ENCODE measurements at regions not wholly inside any gene's neighbourhood (a gene's known extent, or its start where the extent isn't known, plus 50 kb on each side); places are given as distances from the start of the nearest gene placed in this dataset.
"Not testable (repeated sequence)": the region's sequence is repeated elsewhere in the genome, so short reads cannot be mapped to it uniquely, and the experiment has no call there.

DNA sequence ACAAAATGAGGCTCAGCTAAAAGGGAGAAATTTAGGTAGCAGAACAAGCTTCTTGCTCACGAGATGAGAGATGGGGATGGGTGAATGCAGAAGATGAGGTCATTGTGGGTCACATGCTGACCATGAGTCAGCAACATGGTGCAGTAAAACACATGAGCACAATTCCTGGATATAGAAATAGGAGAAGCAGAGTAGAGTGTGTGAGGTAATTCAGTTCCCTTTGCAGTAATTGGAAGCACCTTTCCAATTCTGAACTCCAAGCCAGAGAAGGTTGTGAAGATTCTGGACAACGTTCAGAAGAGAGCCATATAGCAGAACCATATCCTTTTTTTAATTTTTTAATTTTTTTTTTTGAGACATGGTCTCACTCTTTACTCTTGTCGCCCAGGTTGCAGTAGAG lies 62.0 kb upstream of the LMNTD1 start:
- ATAC-seq (peak in 1 of 2 donors; percentile 83), DNase-seq (no peak)
- intact Hi-C loops (cut with DNase I): no loop called here

DNA sequence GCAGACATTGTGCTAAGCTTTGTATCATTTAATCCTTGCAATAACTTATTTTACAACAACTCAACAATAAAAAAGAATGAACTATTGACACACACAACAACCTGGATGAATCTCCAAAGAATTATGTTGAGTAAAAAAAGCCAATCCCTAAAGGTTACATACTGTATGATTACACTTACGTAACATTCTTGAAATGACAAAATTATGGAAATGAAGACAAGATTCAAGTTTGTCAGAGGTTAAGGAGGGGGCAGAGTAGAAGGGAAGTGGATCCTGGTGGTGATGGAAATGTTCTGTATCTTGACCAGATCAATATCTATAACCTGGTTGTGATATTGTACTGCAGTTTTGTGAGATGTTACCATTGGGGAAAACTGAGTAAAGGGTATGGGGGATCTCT lies 63.2 kb upstream of the LMNTD1 start:
- intact Hi-C loops (cut with DNase I): no loop called here
- no peak for ATAC-seq

DNA sequence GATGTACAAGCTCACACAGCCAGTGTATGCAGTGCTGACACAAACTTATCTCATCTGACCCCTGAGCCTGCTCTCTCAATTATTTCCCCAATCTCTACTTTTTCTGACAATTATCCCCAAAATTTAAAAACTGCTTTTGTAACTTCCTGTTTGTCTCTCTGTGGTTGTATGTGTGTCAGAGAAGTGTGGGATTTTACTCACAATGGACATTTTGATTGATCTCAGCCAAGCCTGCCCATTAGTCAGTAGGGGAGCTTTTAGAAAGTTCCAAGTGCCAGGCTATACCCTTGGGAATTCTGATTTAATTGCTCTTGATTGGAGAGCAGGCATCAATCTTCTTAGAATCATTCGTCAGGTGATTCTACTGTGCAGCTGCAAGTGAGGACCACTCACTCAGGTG lies 64.9 kb upstream of the LMNTD1 start:
- intact Hi-C loops (cut with DNase I): no loop called here
- no peak for DNase-seq
- no peak for ATAC-seq

More for the DNA sequence above, 63.2 kb upstream of the LMNTD1 start:
- DNase-seq: no peak

DNA sequence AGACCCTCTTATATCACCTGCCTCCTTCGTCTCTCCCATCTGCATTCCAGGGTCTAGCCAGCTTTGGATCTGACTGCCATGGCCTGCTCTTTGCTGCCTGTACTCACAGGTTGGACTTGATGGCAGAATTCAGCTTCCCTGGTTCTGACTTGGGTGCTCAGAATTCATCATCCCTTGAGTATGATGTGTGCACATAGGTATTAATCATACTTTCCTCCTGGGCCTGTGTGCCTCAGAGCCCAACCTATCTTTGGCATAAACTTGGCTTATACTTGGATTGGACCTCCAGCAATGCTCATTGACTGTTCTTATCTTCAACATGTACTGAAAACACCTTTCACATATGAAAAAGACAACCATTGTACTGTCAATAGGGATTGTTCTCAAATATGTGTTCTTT lies 70.7 kb upstream of the LMNTD1 start:
- ATAC-seq (no peak), DNase-seq (no peak)
- intact Hi-C loops (cut with DNase I): no loop called here

DNA sequence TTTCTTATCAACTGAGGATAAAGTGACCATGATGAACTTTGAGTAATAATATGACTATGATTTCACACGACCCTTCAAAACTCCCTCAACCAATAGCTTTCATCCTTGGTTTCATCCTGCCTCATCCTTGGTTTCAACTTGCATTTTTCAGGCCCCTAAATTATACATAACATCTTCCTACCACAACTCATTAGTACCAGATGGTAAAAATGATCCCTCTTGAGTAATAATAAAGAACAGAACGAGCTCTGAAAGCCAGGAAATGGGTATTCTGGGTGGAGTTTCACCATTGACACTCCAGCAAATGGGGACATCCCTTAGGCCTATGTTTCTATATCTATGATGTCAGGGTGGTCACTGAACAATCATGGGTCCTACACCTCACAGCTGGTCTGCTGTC lies 72.1 kb upstream of the LMNTD1 start:
- no peak for ATAC-seq
- intact Hi-C loops (cut with DNase I): no loop called here
- no peak for DNase-seq

DNA sequence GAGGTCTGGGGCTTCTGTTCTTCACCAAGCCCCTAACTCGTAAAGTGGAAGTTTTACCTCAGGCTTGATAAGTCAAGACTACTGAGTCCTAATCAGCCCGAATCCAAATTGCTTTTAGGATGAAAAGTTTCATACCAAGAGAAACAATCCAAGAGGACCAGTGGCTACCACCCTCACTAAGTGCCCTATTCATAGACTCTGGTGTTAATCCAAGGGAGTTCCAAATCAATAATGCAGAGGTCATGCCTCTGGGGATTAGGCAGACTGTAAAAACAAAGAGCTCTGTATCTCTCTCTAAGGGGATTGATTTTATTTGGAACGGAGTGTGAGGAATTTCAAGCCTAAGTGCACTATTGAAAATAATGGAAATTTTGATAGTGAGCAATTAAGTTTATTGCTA lies 76.3 kb upstream of the LMNTD1 start:
- DNase-seq (no peak), ATAC-seq (no peak)
- intact Hi-C loops (cut with DNase I): no loop called here

DNA sequence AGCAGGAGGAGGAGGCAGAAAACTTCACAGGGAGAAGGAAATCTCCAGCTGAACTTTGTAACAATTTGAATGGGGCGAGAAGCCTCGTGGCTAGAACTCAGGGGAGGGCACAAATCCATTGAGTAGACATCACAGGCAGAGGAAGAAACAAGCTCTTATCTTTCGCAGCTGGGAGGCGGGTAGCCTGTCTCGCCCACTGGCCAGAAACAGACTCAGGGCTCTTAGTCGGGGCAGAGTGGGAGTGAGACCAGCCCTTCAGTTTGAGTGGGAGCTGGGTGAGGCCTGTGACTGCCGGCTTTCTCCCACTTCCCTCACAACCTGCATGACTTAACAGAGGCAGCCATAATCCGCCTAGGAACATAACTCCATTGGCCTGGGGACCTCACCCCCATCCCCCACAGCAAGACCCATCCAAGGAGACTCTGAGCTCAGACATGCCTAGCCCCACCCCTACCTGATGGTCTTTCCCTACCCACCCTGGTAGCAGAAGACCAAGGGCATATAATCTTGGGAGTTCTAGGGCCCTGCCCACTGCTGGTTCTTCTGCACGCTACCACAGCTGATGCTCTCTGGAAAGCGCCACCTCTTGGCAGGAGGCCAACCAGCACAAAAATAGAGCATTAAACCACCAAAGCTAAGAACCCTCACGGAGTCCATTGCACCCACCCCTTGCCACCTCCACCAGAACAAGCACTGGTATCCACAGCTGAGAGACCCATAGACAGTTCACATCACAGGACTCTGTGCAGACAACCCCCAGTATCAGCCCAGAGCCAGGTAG lies 77.8 kb upstream of the LMNTD1 start:
- peak in 1 of 2 donors; percentile 43 for ATAC-seq
- DNase-seq; intact Hi-C loops (cut with DNase I): not testable (repeated sequence)

DNA sequence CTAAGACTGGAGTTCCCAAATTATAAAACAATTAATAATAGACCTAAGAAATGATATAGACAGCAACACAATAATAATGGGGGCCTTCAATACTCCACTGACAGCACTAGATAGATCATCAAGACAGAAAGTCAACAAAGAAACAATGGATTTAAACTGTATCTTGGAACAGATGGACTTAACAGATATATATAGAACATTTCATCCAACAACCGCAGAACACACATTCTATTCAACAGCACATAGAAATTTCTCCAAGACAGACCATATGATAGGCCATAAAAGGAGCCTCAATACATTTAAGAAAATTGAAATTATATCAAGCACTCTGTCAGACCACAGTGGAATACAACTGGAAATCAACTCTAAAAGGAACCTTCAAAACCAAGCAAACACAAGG lies 80.1 kb upstream of the LMNTD1 start:
- DNase-seq; intact Hi-C loops (cut with DNase I): not testable (repeated sequence)

DNA sequence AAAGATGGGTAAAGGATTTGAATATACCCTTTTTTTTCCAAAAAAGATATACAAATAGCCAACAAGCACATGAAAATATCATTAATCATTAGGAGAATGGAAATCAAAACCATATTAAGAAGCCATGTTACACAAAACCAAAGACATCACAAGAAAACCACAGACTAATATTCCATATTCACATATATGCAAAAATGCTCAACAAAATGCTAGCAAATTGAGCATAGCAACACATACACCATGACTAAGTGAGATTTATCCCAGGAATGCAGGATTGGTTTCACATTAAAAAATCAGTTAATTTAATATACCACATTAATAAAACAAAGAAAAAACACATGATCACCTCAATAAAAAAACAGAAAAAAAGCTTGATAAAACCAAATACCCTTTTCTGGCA lies 84.7 kb upstream of the LMNTD1 start:
- intact Hi-C loops (cut with DNase I): no loop called here
- no peak for ATAC-seq
- DNase-seq: no peak

More for the DNA sequence above, 80.1 kb upstream of the LMNTD1 start:
- not testable (repeated sequence) for ATAC-seq

DNA sequence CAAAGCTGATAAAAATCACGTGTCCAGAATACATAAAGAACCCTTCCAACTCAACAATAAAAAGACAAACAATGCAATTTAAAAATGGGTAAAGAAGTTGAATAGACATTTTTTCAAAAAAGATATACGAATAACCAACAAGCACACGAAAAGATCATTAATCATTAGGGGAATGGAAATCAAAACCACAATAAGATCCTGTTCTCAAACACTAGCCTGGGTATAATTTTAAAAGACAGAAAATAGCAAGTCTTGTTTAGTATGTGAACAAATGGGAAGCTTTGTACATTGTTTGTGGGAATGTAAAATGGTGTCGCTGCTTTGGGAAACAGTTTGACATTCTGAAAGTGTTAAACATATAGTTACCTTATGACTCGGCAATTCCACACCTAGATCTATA lies 86.3 kb upstream of the LMNTD1 start:
- DNase-seq (no peak), ATAC-seq (no peak)
- intact Hi-C loops (cut with DNase I): no loop called here

DNA sequence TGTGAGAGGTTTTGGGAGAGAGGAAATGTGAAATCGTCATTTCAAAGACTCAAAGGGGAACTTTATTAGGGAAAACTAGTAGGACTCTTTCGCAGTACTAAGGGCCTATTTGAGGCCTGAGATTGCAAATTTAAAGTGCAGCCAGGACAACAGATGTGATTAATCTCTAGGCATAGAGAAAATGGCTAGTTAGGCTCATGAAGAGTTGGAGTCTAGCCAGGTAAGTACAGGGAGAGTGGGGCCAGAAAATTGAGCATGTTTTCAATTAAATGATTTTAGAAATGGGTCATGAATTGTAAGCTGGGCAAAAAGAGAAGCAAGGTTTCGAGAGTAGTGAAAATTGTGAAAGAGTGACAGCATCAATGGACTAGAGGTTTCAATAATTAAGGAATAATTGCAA lies 91.9 kb upstream of the LMNTD1 start:
- no peak for DNase-seq
- intact Hi-C loops (cut with DNase I): no loop called here
- peak in 1 of 2 donors; percentile 13 for ATAC-seq

DNA sequence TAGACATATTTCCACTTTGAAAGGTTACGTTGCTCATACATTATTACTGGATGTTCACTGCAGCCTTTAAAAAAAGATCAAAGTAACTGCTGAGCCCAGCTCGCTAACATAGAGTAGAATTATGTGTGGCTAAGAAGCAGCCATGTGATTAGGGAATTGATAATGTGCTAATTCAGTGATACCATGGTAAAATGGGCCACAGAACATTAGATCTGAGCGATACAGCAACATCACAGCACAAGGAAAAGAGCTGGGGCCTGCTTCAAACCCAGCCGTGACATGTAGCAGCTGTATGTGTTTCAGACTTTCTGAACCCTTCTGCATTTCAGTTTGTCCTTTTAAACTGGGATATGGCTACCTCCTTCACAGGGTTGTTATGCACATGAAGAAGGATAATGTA lies 92.3 kb upstream of the LMNTD1 start:
- no peak for ATAC-seq
- intact Hi-C loops (cut with DNase I): no loop called here
- no peak for DNase-seq

DNA sequence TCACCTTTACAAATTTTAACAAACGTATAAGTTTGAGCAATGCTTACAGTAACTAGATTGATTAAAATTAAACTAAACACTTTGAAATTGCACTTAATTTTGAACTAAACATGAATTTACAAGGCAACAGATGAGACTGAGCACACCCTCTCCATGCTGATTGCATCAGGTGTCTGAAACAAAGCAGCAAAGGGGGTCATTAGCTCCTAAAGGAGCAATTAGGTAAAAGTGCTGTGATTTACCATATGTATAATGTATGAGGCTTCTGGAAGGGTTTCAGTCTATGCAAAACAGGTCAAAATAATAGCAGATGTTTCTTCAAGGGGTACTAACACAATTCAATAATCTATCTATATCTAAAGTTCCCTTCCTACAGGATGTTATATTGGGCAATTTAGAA lies 98.8 kb upstream of the LMNTD1 start:
- DNase-seq (no peak), ATAC-seq (no peak)
- intact Hi-C loops (cut with DNase I): no loop called here

DNA sequence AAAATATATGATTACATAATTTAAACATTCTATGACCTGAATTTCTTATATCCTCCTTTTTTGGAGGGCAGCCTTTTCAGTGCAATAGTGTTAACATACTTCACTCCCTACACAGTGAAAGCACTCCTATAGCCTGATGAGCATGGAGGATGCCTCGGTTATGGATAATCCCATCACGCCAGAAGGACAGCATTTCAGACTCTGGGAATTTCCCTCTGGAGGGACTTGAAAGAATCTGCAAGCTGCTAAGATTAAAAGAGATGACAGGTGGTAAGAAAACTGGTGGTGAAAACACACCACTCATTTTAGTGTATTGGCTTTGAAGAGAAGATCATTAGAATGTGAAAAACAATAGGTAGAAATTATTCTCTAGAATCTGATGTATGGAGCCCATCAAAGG lies 99.3 kb upstream of the LMNTD1 start:
- ATAC-seq (no peak), DNase-seq (no peak)
- intact Hi-C loops (cut with DNase I): no loop called here

DNA sequence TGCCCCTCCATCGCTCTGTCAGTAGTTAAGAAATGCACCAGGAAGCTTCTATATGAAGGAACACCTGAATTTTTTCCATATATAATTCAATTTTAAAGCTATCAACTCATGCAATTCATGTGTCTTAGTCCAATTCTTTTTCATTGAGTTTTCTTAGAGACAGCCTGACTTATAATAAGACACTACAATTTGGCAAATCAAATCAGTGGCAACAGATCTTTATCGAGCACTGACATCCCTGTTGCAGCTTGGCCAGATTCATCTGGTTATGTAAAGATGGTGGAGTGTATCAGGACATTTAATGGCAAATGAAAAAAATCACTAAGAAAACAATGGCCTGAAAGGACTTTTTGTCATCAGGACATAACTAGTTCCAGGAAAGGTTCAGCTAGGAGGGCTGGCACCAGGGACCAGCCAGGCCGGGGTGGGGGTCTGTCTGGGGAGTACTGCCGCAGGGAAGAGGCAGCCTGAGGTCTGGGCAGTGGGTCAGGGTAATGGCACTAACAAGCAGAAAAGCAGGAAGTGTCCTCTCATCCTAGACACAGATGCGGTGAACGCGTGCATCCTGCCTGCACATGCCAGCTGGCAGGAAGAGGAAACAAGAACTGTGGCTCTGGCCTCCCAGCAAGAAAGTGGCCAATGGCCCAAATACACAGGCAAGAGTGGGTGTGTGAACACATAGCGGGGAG lies 100.5 kb upstream of the LMNTD1 start:
- intact Hi-C loops (cut with DNase I): no loop called here

DNA sequence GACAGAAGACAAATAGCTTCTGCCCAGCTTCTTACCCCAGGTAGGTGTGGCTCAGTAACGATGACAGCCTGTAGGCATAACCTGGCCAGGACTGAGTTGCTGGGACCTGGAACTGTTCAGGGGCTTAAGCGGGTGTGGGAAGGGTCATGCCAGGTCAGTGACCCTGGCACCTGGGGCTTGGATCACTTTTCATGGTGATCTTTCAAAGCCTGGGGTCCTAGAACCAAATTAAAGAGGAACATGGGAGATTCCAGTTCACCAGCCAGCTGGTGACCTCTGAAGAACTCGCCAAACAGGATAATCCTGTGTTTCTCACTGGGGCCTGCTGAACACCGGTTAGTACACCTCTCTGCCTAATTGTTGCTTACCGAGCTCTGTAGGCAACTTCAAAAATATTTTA lies 102.6 kb upstream of the LMNTD1 start:
- no peak for ATAC-seq
- intact Hi-C loops (cut with DNase I): no loop called here
- no peak for DNase-seq

More for the DNA sequence above, 100.5 kb upstream of the LMNTD1 start:
- ATAC-seq (peak in 1 of 2 donors; percentile 18), DNase-seq (peak; percentile 20)

DNA sequence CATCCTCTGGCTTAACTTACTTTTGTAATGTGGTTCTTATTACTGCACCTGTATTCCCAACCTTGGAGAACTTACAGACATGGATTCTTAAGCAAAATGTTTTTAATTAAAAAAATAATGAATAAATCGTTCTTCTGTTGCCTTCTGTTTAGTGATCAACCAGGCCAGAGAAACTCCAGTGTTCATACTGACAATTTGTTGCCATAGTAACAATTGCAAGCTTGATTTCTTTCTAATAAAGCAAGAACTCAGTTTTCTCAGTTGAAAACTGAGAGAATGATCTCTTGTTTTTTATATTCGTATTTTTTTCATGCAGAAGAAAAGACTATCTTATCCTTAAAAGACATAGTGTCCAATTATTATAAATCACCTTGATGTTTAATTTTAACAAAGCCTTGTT lies 106.5 kb upstream of the LMNTD1 start:
- ATAC-seq: no peak
- intact Hi-C loops (cut with DNase I): no loop called here
- DNase-seq: no peak

DNA sequence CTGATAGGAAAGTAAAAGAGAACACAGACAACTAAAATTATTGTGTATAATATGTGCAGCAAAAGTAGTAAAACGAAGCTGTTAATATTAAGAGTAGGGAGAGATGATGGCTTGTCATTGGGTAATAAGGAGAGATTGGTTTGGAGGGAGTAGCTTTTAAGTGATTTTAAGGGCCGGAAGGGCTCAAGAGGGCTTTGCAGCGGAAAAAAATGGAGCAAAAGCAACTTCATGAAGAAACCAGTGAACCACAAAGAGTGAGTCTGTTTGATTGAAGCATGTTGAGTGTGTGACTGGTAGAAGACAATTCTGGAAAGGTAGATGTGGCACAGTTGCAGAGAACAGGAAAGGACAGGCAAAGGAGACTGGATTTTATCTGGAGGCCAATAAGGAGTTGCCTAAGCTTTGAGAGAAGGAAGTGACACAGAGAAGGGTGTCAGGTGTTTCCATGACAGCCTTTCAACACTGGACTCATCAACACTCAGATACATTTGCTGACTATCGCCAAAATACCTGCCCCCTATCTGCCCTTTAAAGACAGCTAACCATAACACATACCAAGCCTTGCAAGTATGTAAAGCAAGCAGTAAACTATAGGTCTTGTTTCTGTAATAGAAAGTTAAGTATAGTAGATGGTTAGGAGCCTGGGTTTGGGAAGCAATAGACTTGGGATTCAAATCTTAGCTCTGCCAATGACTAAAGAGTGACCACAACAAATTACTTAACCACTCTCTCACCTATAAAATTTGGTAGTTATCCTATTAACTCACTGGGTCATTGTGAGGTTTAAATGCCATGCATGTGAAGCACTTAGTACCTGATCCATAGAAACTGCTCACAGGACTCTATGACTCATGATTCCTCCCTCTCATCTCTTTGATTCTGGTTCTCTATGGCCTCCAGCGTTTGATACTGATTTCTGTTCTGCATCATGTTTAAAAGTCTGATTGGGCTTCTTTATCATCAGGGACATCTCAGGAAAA lies 117.3 kb upstream of the LMNTD1 start:
- intact Hi-C loops (cut with DNase I): no loop called here
- DNase-seq: no peak
- ATAC-seq: peak in 1 of 2 donors; percentile 67

DNA sequence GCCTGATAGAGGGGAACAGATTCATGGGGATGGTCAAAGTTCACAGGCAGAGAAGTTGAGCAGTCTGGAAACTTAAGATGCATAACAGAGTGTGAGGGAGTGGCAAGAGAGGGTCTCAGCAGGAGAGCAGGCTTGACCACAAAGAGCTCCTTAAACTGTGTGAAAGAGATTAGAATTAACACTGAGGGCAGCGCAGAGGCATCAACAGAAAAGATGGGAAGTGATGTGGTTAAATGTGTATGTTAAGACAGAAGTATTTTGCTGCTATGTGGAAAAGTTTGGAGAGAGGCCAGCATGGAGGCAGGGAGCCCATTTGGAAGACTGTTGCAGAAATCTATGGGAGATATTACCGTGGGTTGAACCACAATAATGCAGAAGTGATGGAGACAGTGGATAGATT lies 122.7 kb upstream of the LMNTD1 start:
- ATAC-seq (no peak), DNase-seq (no peak)
- intact Hi-C loops (cut with DNase I): loop anchor here in 1 of 2 donors (5.0 kb wide), 2 partner anchors 351 to 416 kb away; no protein-coding TSS in a partner anchor
